ENCODE measurements at regions not wholly inside any gene's neighbourhood (a gene's known extent, or its start where the extent isn't known, plus 50 kb on each side); places are given as distances from the start of the nearest gene placed in this dataset.
"Not testable (repeated sequence)": the region's sequence is repeated elsewhere in the genome, so short reads cannot be mapped to it uniquely, and the experiment has no call there.

GRCh38 chr7:66503551-66504031 lies 125.1 kb upstream of the KCTD7 start:
- no peak for DNase-seq (ENCODE audit: low read depth)
- no peak for TF ChIP-seq CTCF (IDR thresholded peaks at IDR 0.05; ENCODE audit: low read depth, low read length, missing control alignments)
- no peak overlapping the region for H3K4me3 ChIP-seq (ENCODE audit: low read depth, low read length)
- in situ Hi-C loops (cut with HindIII; ENCODE audit: low sequenced_read_pairs): no loop called here

- TF ChIP-seq CTCF (IDR thresholded peaks at IDR 0.05; ENCODE audit: low read depth, low read length, missing control alignments): no peak
- DNase-seq (ENCODE audit: low read depth): no peak
- in situ Hi-C loops (cut with HindIII; ENCODE audit: low sequenced_read_pairs): no loop called here
- H3K4me3 ChIP-seq (ENCODE audit: low read depth, low read length): no peak overlapping the region
These were observed 124.5 kb upstream of the KCTD7 start for GRCh38 chr7:66504131-66504530.

GRCh38 chr7:66505009-66505408 lies 123.7 kb upstream of the KCTD7 start:
- no peak for TF ChIP-seq CTCF (IDR thresholded peaks at IDR 0.05; ENCODE audit: low read depth, low read length, missing control alignments)
- H3K4me3 ChIP-seq (ENCODE audit: low read depth, low read length): no peak overlapping the region
- in situ Hi-C loops (cut with HindIII; ENCODE audit: low sequenced_read_pairs): no loop called here
- DNase-seq (ENCODE audit: low read depth): no peak

- TF ChIP-seq CTCF (IDR thresholded peaks at IDR 0.05; ENCODE audit: low read depth, low read length, missing control alignments): no peak
- in situ Hi-C loops (cut with HindIII; ENCODE audit: low sequenced_read_pairs): no loop called here
- peak overlapping the region; percentile 12 for H3K4me3 ChIP-seq (ENCODE audit: low read depth, low read length)
- DNase-seq (ENCODE audit: low read depth): no peak
These were observed 122.9 kb upstream of the KCTD7 start for GRCh38 chr7:66505531-66506451.

GRCh38 chr7:66506703-66507102 lies 122.0 kb upstream of the KCTD7 start:
- DNase-seq (ENCODE audit: low read depth); H3K4me3 ChIP-seq (ENCODE audit: low read depth, low read length); in situ Hi-C loops (cut with HindIII; ENCODE audit: low sequenced_read_pairs): not testable (repeated sequence)

GRCh38 chr7:66507764-66508296 lies 120.9 kb upstream of the KCTD7 start:
- no peak overlapping the region for H3K4me3 ChIP-seq (ENCODE audit: low read depth, low read length)
- in situ Hi-C loops (cut with HindIII; ENCODE audit: low sequenced_read_pairs): no loop called here
- no peak for TF ChIP-seq CTCF (IDR thresholded peaks at IDR 0.05; ENCODE audit: low read depth, low read length, missing control alignments)
- no peak for DNase-seq (ENCODE audit: low read depth)

GRCh38 chr7:66508431-66508830 lies 120.2 kb upstream of the KCTD7 start:
- TF ChIP-seq CTCF (IDR thresholded peaks at IDR 0.05; ENCODE audit: low read depth, low read length, missing control alignments): no peak
- in situ Hi-C loops (cut with HindIII; ENCODE audit: low sequenced_read_pairs): no loop called here
- no peak overlapping the region for H3K4me3 ChIP-seq (ENCODE audit: low read depth, low read length)
- no peak for DNase-seq (ENCODE audit: low read depth)

All from astrocyte of the cerebellum (primary cell).